A549 (cell line): ENCODE measurements at regions not wholly inside any gene's neighbourhood (a gene's known extent, or its start where the extent isn't known, plus 50 kb on each side); places are given as distances from the start of the nearest gene placed in this dataset.

Experiments
- ATAC-seq, 2 experiments: fragments of 200-7000 bp in 1 of 2; fragments of >200 bp in 1 of 2; cut with Nextera tagmentation in 1 of 2; cut with Tn5 transposase in 1 of 2; 3 replicates each; pipeline versions ENCODE4 v1.8.0 to v1.9.1; 2018 to 2020; ENCODE audit warnings: mild to moderate bottlenecking in 1 of 2, moderate library complexity in 1 of 2
- CTCF ChIA-PET: fragments of 300-600 bp; sonication (Branson Sonifier 250); formaldehyde crosslinking; extraction: SDS; loops from one replicate; lab custom pipeline; 2021; ENCODE audit warnings: antibody characterized with exemption, inconsistent platforms; lab: Yijun Ruan, JAX
- POLR2A ChIA-PET: fragments of 350-600 bp; formaldehyde crosslinking; extraction: SDS; loops from one replicate; lab custom pipeline; 2021; ENCODE audit warnings: antibody characterized with exemption, inconsistent platforms; lab: Yijun Ruan, JAX
- DNase-seq, 2 experiments: peaks; one replicate each; pipeline versions ENCODE4 v3.0.0 to v3.0.0-alpha.2; 2011 to 2016; ENCODE audit warnings: low read depth in 1 of 2, low spot score in 1 of 2
- FAIRE-seq: peaks from 2 replicates; lab custom pipeline; 2011; peaks lifted over from hg19 to GRCh38; lab: Jason Lieb, UNC
- H3K27ac ChIP-seq, 2 experiments: fragments of >200 bp; sonication (Bioruptor Twin); formaldehyde crosslinking; 3 replicates each; pipeline ENCODE4 v1.5.1; 2016 to 2017
- H3K4me1 ChIP-seq: fragments of >200 bp; sonication (Bioruptor Twin); formaldehyde crosslinking; 3 replicates; pipeline ENCODE4 v1.6.1; 2016
- H3K4me2 ChIP-seq: fragments of >200 bp; sonication (Bioruptor Twin); formaldehyde crosslinking; 3 replicates; pipeline ENCODE4 v1.6.1; 2016
- H3K4me3 ChIP-seq: fragments of >200 bp; sonication (Bioruptor Twin); formaldehyde crosslinking; 3 replicates; pipeline ENCODE4 v1.5.1; 2016
- H3K9me3 ChIP-seq: fragments of >200 bp; sonication (Bioruptor Twin); formaldehyde crosslinking; 3 replicates; pipeline ENCODE4 v1.6.1; 2016
- ATOH8 ChIP-seq: fragments of 250-450 bp; sonication (Bioruptor Pico); IDR thresholded peaks from 2 replicates; pipeline ENCODE4 v1.5.0; 2020; ENCODE audit warnings: low read depth, mild to moderate bottlenecking, moderate library complexity
- BCL3 ChIP-seq: fragments of >200 bp; sonication (Bioruptor Twin); formaldehyde crosslinking; IDR thresholded peaks from 3 replicates; pipeline ENCODE4 v1.6.1; 2016
- BHLHE40 ChIP-seq: IDR thresholded peaks from 2 replicates; pipeline ENCODE4 v1.6.1; 2012; ENCODE audit warnings: low read depth, low read length, inconsistent platforms
- CTCF ChIP-seq: fragments of >200 bp; sonication (Bioruptor Twin); formaldehyde crosslinking; IDR thresholded peaks from 3 replicates; pipeline ENCODE4 v1.5.1; 2016
- EP300 ChIP-seq, 2 experiments: fragments of >200 bp; sonication (Bioruptor Twin); formaldehyde crosslinking; IDR thresholded peaks; 2 replicates in 1 of 2; 3 replicates in 1 of 2; pipeline ENCODE4 v1.6.1; 2016 to 2017
- FOSL2 ChIP-seq, 2 experiments: fragments of 450-650 bp in 1 of 2; fragments of >200 bp in 1 of 2; sonication (Bioruptor Twin) in 1 of 2; formaldehyde crosslinking; IDR thresholded peaks; 2 replicates each; pipeline versions ENCODE4 v1.5.0 to v1.6.1; 2016 to 2020; ENCODE audit warnings: mild to moderate bottlenecking in 1 of 2, moderate library complexity in 1 of 2
- HOXB13 ChIP-seq: fragments of 250-450 bp; sonication (Bioruptor Pico); IDR thresholded peaks from 2 replicates; pipeline ENCODE4 v1.5.0; 2020; ENCODE audit warnings: low read depth, mild to moderate bottlenecking, moderate library complexity
- JUNB ChIP-seq: fragments of >200 bp; sonication (Bioruptor Twin); formaldehyde crosslinking; IDR thresholded peaks from 2 replicates; pipeline ENCODE4 v1.6.1; 2016
- KDM1A ChIP-seq: fragments of 200-600 bp; sonication (generic); IDR thresholded peaks from 2 replicates; pipeline ENCODE4 v1.6.1; 2016; ENCODE audit warnings: low read depth, mild to moderate bottlenecking
- MAX ChIP-seq: IDR thresholded peaks from 2 replicates; pipeline ENCODE4 v1.6.1; 2012
- MAZ ChIP-seq: fragments of 150-350 bp; IDR thresholded peaks from 2 replicates; pipeline ENCODE4 v1.6.1; 2014; ENCODE audit warnings: antibody characterized with exemption, low read depth, low read length, borderline replicate concordance
- MYC ChIP-seq: IDR thresholded peaks from 2 replicates; pipeline ENCODE4 v1.6.1; 2012; ENCODE audit warnings: mild to moderate bottlenecking, inconsistent platforms, low read length, improper control_type of control experiment, borderline replicate concordance
- NPAS2 ChIP-seq: fragments of 250-450 bp; sonication (Bioruptor Pico); IDR thresholded peaks from 2 replicates; pipeline ENCODE4 v1.8.0; 2022; ENCODE audit warnings: mild to moderate bottlenecking, moderate library complexity, borderline replicate concordance
- NR3C1 ChIP-seq: fragments of >200 bp; sonication (Bioruptor Twin); formaldehyde crosslinking; IDR thresholded peaks from 3 replicates; pipeline ENCODE4 v1.6.1; 2017
- POLR2AphosphoS2 ChIP-seq: conservative IDR thresholded peaks from 2 replicates; pipeline ENCODE4 v1.6.1; 2012; ENCODE audit warnings: low read length, improper control_type of control experiment, inconsistent platforms
- RAD21 ChIP-seq, 2 experiments: fragments of >200 bp in 1 of 2; sonication (Bioruptor Twin) in 1 of 2; formaldehyde crosslinking in 1 of 2; IDR thresholded peaks in 1 of 2; conservative IDR thresholded peaks in 1 of 2; 2 replicates in 1 of 2; 3 replicates in 1 of 2; pipeline ENCODE4 v1.6.1; 2012 to 2018; ENCODE audit warnings: inconsistent platforms in 1 of 2
- RCOR1 ChIP-seq: fragments of 150-350 bp; IDR thresholded peaks from 2 replicates; pipeline ENCODE4 v1.6.1; 2014; ENCODE audit warnings: antibody characterized with exemption, low read length, low read depth
- REST ChIP-seq: fragments of 200-600 bp; sonication (generic); IDR thresholded peaks from 2 replicates; pipeline ENCODE4 v1.6.1; 2016; ENCODE audit warnings: antibody characterized with exemption, mild to moderate bottlenecking, moderate library complexity
- RFX5 ChIP-seq: fragments of 450-650 bp; IDR thresholded peaks from 2 replicates; pipeline ENCODE4 v1.7.1; 2014; ENCODE audit warnings: antibody characterized with exemption, mild to moderate bottlenecking, moderate library complexity
- RNF2 ChIP-seq: fragments of 200-600 bp; sonication (generic); IDR thresholded peaks from 2 replicates; pipeline ENCODE4 v1.6.1; 2016; ENCODE audit warnings: low read depth, mild to moderate bottlenecking, antibody characterized with exemption, moderate library complexity, borderline replicate concordance
- SMC3 ChIP-seq: fragments of >200 bp; sonication (Bioruptor Twin); formaldehyde crosslinking; IDR thresholded peaks from 3 replicates; pipeline ENCODE4 v1.6.1; 2018; ENCODE audit warnings: inconsistent platforms
- TFCP2L1 ChIP-seq: fragments of 250-450 bp; sonication (Bioruptor Pico); IDR thresholded peaks from 2 replicates; pipeline ENCODE4 v1.5.0; 2021; ENCODE audit warnings: mild to moderate bottlenecking
- ZNF302 ChIP-seq: fragments of 250-450 bp; sonication (Bioruptor Pico); IDR thresholded peaks from 2 replicates; pipeline ENCODE4 v1.9.0; 2021; ENCODE audit warnings: inconsistent platforms, mild to moderate bottlenecking, moderate library complexity
- ZSCAN20 ChIP-seq: fragments of 250-450 bp; sonication (Bioruptor Pico); IDR thresholded peaks from 2 replicates; pipeline ENCODE4 v1.8.0; 2022; ENCODE audit warnings: mild to moderate bottlenecking, moderate library complexity
- WGBS: methylation state at CpG from one replicate; pipeline ENCODE4 v1.1.6; 2017; ENCODE audit errors: missing lambda C conversion rate; 5-methylcytosine and 5-hydroxymethylcytosine counted together

GRCh38 chr5:28788954-28789353, 1750.6 kb upstream of the CDH9 start:
- ChIA-PET POLR2A (no interaction called here), CTCF (no interaction called here)
- Histone ChIP-seq H3K27ac (no peak overlapping the region), H3K4me2 (no peak overlapping the region), H3K4me1 (no peaks in the 10 kb centered on the region), H3K4me3 (no peak overlapping the region), H3K9me3 (no peaks in the 10 kb centered on the region)
- no peak for ATAC-seq
- DNase-seq, result no peak
- FAIRE-seq, result no peak
- TF ChIP-seq ATOH8 (CRISPR knock-in tag) (no peak), HOXB13 (no peak)

GRCh38 chr5:28780083-28780692, 1741.8 kb upstream of the CDH9 start:
- Histone ChIP-seq H3K4me2 (no peak overlapping the region), H3K27ac (no peak overlapping the region), H3K4me3 (no peak overlapping the region), H3K4me1 (no peaks in the 10 kb centered on the region)
- no peak for DNase-seq
- no peak for TF ChIP-seq RNF2
- no peak for TF ChIP-seq FOSL2 (IDR thresholded peaks at IDR 0.05)
- TF ChIP-seq FOSL2 (CRISPR knock-in tag; IDR thresholded peaks at IDR 0.05), result no peak
- no peak for TF ChIP-seq ZSCAN20 (CRISPR knock-in tag)
- TF ChIP-seq MAX, result no peak
- TF ChIP-seq MYC, result no peak
- no peak for TF ChIP-seq EP300 (IDR thresholded peaks at IDR 0.05)
- TF ChIP-seq ZNF302, result no peak
- no peak for TF ChIP-seq NPAS2
- TF ChIP-seq TFCP2L1 (CRISPR knock-in tag), result no peak
- TF ChIP-seq BCL3, result no peak
- no peak for TF ChIP-seq MAZ
- no peak for TF ChIP-seq BHLHE40
- TF ChIP-seq REST, result no peak
- TF ChIP-seq, all 56 proteins: peak for 0
- H3K9me3 ChIP-seq, result no peaks in the 10 kb centered on the region
- ChIA-PET POLR2A (no interaction called here), CTCF (interaction anchor here (0.7 kb wide), 1 partner anchor 115 kb away, joined by 3 read pairs; no protein-coding TSS in a partner anchor)
- FAIRE-seq (no peak), ATAC-seq (no peak)
- WGBS, result 78% methylated on average over 1 of the region's 1 CpG

- Histone ChIP-seq H3K4me2 (no peak overlapping the region), H3K4me3 (no peak overlapping the region), H3K27ac (no peak overlapping the region), H3K4me1 (no peaks in the 10 kb centered on the region), H3K9me3 (no peaks in the 10 kb centered on the region)
- ChIA-PET POLR2A (no interaction called here), CTCF (interaction anchor here (0.7 kb wide), 1 partner anchor 116 kb away, joined by 3 read pairs; no protein-coding TSS in a partner anchor)
- DNase-seq (peak; percentile 5 to 31), ATAC-seq (peak in 1 of 2 experiments; percentile 64; a peak in 2 of 6 replicates), FAIRE-seq (peak; percentile 7)
- no peak for TF ChIP-seq KDM1A
- no peak for TF ChIP-seq POLR2AphosphoS2
- TF ChIP-seq JUNB, result no peak
- TF ChIP-seq CTCF, result peak; percentile 28
- TF ChIP-seq SMC3, result peak; percentile 42; the same call in 2 of the 3 replicates
- TF ChIP-seq RFX5, result no peak
- no peak for TF ChIP-seq MAZ
- TF ChIP-seq NR3C1, result no peak
- no peak for TF ChIP-seq RCOR1
- peak; percentile 55 to 59 for TF ChIP-seq RAD21 (conservative IDR thresholded peaks at IDR 0.05 in 1 of 2, IDR thresholded peaks at IDR 0.05 in 1 of 2)
Observed at GRCh38 chr5:28779161-28779754, 1740.9 kb upstream of the CDH9 start.
